Nephron progenitor cell (in vitro differentiated cells): ENCODE measurements at regions not wholly inside any gene's neighbourhood (a gene's known extent, or its start where the extent isn't known, plus 50 kb on each side); places are given as distances from the start of the nearest gene placed in this dataset.

ENCODE experiments used
- DNase-seq: peaks from one replicate; pipeline ENCODE4 v3.0.0; 2021
- H3K27ac Mint-ChIP-seq: 2 replicates; pipeline ENCODE4 v1.8.0; 2021; ENCODE audit warnings: mild to moderate bottlenecking, moderate library complexity, mixed read lengths
- H3K27me3 Mint-ChIP-seq: 2 replicates; pipeline ENCODE4 v1.8.0; 2021; ENCODE audit warnings: mild to moderate bottlenecking, low read depth, mixed read lengths; ENCODE audit not compliant: poor library complexity
- H3K36me3 Mint-ChIP-seq: 2 replicates; pipeline ENCODE4 v1.8.0; 2021; ENCODE audit warnings: low read depth, mixed read lengths
- H3K4me1 Mint-ChIP-seq: 2 replicates; pipeline ENCODE4 v1.8.0; 2021; ENCODE audit warnings: mixed read lengths
- H3K4me3 Mint-ChIP-seq: 2 replicates; pipeline ENCODE4 v1.8.0; 2021; ENCODE audit warnings: mild to moderate bottlenecking, moderate library complexity, mixed read lengths
- H3K9me3 Mint-ChIP-seq: 2 replicates; pipeline ENCODE4 v1.8.0; 2021; ENCODE audit warnings: mild to moderate bottlenecking, moderate library complexity, mixed read lengths
- TF ChIP-seq, protein P1 (sequence below): fragments of 200-600 bp; sonication (generic); IDR thresholded peaks from 2 replicates; pipeline ENCODE4 v1.5.0; 2021; ENCODE audit warnings: antibody characterized with exemption

GRCh38 chr6:105588123-105588710 is 185.3 kb upstream of the PREP start:
- Mint-ChIP-seq H3K4me1 (peaks cover 28% of the 10 kb centered on the region), H3K36me3 (no peaks in the 10 kb centered on the region), H3K27ac (no peak overlapping the region), H3K27me3 (peaks cover 5% of the 10 kb centered on the region), H3K4me3 (no peak overlapping the region), H3K9me3 (peaks cover 8% of the 10 kb centered on the region)
- TF ChIP-seq, protein P1, sequence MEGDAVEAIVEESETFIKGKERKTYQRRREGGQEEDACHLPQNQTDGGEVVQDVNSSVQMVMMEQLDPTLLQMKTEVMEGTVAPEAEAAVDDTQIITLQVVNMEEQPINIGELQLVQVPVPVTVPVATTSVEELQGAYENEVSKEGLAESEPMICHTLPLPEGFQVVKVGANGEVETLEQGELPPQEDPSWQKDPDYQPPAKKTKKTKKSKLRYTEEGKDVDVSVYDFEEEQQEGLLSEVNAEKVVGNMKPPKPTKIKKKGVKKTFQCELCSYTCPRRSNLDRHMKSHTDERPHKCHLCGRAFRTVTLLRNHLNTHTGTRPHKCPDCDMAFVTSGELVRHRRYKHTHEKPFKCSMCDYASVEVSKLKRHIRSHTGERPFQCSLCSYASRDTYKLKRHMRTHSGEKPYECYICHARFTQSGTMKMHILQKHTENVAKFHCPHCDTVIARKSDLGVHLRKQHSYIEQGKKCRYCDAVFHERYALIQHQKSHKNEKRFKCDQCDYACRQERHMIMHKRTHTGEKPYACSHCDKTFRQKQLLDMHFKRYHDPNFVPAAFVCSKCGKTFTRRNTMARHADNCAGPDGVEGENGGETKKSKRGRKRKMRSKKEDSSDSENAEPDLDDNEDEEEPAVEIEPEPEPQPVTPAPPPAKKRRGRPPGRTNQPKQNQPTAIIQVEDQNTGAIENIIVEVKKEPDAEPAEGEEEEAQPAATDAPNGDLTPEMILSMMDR, result no peak
- no peak for DNase-seq

DNA sequence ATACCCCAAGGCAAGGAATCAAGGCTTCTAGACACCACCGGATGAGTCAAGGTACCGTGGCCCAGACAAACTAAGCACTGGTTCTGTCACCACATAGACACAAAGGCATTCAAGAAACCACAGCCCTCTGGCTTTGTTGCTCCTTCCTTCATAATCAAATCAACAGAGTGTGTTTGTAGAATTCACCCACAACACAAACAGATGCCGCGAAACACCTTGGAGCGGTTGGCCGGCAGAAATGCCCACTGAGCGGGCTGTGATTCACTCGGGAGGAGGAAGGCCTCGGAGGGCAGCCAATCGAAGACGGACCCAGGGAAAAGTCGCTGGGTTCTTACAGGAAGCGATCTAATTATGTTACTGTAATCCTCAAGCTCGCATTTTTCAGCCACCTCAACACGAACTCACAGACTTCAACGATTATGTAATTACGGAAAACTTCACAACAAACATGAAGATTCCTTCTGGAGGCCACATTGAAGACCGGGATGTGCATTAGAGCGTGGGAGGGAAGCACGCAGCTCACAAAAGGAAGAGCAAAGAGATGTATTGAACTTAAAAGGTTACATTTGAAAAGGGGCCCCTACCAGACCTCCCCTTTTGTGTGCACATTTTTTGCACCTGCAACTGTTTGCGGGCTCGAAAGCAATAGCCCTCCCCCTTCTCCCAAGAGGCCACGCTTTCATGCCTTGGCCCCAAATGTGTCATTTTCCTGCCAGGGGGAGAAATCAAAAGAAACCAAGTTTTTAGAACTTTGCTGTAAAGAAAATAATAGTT is 184.7 kb upstream of the PREP start:
- Mint-ChIP-seq H3K9me3 (peaks cover 8% of the 10 kb centered on the region), H3K4me3 (no peak overlapping the region), H3K4me1 (peaks cover 22% of the 10 kb centered on the region), H3K36me3 (no peaks in the 10 kb centered on the region), H3K27me3 (peaks cover 5% of the 10 kb centered on the region), H3K27ac (no peak overlapping the region)
- DNase-seq, result no peak
- TF ChIP-seq, protein P1, result no peak

DNA sequence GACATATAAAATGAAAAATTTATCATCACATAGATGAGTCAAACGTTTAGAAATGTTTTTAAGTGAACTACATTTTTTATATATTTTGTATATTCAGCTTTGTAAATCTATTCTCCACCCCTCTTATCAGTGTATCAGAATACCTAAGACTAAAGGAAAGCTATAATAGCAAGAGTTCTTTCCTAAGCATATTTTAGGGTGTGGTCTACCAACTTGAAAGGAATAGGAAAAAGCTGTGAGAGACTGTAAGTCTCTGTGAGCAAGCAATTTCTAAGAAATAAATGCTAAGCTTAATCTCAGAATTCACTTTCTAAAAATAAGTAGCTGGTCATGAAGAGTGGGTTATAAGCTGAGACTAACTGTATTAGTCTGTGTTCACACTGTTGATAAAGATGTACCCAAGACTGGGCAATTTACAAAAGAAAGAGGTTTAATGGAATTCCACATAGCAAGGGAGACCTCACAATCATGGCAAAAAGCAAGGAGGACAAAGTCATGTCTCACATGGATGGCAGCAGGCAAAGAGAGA is 175.4 kb upstream of the PREP start:
- Mint-ChIP-seq H3K4me1 (no peaks in the 10 kb centered on the region), H3K9me3 (no peaks in the 10 kb centered on the region), H3K36me3 (no peaks in the 10 kb centered on the region), H3K27me3 (peaks cover 7% of the 10 kb centered on the region), H3K4me3 (no peak overlapping the region), H3K27ac (no peak overlapping the region)
- TF ChIP-seq, protein P1, result no peak
- no peak for DNase-seq

- no peaks in the 10 kb centered on the region for H3K4me1 Mint-ChIP-seq
These were observed 170.7 kb upstream of the PREP start for GRCh38 chr6:105573556-105573955.

GRCh38 chr6:105573138-105573537 is 170.3 kb upstream of the PREP start:
- no peak for DNase-seq
- Mint-ChIP-seq H3K36me3 (no peaks in the 10 kb centered on the region), H3K9me3 (no peaks in the 10 kb centered on the region), H3K4me1 (no peaks in the 10 kb centered on the region), H3K27ac (no peak overlapping the region), H3K27me3 (peaks cover 4% of the 10 kb centered on the region), H3K4me3 (no peak overlapping the region)
- TF ChIP-seq, protein P1, result no peak

More at GRCh38 chr6:105573556-105573955, 170.7 kb upstream of the PREP start:
- no peaks in the 10 kb centered on the region for H3K9me3 Mint-ChIP-seq
- no peak for DNase-seq
- H3K27me3 Mint-ChIP-seq, result peaks cover 4% of the 10 kb centered on the region
- no peaks in the 10 kb centered on the region for H3K36me3 Mint-ChIP-seq
- no peak overlapping the region for H3K27ac Mint-ChIP-seq
- no peak overlapping the region for H3K4me3 Mint-ChIP-seq
- TF ChIP-seq, protein P1, result no peak
